ENCODE measurements at regions not wholly inside any gene's neighbourhood (a gene's known extent, or its start where the extent isn't known, plus 50 kb on each side); places are given as distances from the start of the nearest gene placed in this dataset.
A peak's percentile ranks its signal among the peaks of the same experiment; 100 is the strongest.

- no peak for FAIRE-seq
Measured at GRCh38 chr1:81569761-81570160, 231.0 kb upstream of the ADGRL2 start.

GRCh38 chr1:81563632-81564031 is 237.1 kb upstream of the ADGRL2 start:
- no peak for FAIRE-seq

GRCh38 chr1:81562934-81563333 is 237.8 kb upstream of the ADGRL2 start:
- FAIRE-seq = no peak

- FAIRE-seq = no peak
Measured at GRCh38 chr1:81560629-81561028, 240.1 kb upstream of the ADGRL2 start.

- FAIRE-seq = no peak
Measured at GRCh38 chr1:81559662-81560350, 240.9 kb upstream of the ADGRL2 start.

GRCh38 chr1:81558291-81559076 is 242.2 kb upstream of the ADGRL2 start:
- no peak for FAIRE-seq

- no peak for FAIRE-seq
Measured at GRCh38 chr1:81556968-81557367, 243.8 kb upstream of the ADGRL2 start.

DNA sequence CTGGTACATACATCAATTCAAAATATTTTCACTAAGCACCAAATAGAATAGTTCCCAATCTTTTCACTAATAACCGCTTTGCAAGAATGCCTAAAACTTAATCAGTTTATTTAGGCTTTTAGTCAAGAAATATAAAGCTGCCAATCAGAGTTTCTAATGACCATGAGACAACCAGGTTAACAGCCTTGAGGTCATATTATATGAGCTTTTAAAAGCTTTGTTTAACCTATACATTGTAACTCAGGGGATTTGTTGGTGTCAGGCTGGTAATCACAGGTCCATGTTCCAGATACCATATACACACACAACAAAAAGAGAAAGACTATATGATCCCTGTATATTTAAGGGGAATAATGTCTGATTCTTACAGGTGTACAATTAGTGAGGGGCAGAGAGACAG is 246.2 kb upstream of the ADGRL2 start:
- no peak for FAIRE-seq

DNA sequence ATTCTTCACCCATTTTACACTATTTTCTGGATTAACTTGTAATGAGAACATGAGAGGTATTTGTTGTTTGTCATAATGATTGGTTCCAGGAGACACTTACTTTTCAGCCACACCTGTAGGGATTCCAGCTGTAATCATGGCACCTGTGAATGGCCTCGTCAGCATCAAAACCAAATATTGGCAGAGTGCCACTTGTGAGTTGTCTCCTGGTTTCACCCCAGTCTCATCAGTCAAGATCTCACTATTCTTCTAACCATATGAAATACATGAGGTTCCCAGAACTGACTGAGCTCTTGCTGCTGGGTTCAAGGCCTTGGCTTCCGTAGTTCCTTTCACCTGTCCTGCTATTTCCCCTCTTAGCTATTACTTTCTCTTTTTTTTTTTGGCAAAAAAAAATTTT is 246.6 kb upstream of the ADGRL2 start:
- FAIRE-seq = no peak

GRCh38 chr1:81553503-81553902 is 247.2 kb upstream of the ADGRL2 start:
- no peak for FAIRE-seq

DNA sequence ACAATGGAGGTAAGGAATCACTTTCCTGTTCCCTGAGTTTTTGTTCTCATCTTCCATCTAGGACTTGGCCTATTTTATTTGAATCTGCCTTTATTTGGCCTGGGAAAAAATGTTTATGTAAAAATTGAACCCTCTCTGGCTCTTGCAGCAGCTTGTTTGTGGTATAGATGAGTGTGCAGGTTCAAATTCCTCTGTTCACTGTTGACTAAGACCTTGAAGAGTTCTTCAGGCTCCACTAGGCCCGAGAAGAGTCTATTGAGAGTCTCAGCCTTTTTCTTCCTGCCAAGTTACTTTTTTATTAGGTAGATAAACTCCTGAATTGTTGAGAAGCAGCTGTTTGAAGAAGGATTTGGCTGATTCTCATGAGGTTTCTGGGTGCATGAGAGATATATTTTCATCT is 248.8 kb upstream of the ADGRL2 start:
- FAIRE-seq = no peak

DNA sequence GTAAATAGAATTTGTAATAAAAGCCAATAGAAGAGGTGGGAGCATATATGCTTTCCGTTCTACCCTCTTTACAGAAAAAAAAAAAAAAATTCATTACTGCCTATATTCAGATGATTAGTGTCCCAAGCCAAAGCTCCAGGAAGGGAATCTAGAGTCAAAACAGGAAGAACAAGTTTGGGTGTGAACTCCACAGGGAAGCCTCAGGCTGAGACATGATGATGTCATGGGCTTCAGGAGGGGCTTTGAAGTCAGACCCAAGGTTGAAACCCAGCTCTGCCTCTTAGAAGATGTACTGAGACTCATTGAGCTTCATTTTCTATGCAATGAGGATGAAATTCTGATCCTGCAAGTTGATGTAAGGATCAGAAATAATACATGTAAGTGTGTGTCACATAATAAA is 250.0 kb upstream of the ADGRL2 start:
- no peak for FAIRE-seq

DNA sequence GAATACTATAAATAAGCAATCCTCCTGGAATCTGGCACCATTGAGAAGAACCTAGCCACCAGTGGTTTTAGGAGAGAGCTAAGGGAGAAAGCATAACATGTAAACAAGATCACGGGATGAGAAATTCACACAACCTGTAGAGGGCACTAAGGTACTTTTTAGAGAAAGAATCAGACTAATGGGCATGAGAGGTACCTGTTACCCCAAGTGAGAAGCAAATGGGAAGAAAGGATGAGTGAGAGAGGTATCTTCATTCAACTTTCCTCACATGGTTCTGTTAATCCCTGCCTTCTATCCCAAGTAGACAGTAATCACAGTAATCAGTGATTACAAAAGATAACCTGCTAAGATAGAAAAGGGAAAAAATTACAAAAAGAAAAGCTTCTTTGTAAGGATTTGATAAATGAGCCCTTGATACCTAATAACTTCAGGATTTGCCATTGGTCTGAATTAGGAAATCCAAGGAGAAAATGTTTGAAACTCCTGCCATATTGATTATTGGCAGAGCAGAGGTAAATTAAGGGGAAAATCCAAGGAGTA is 251.1 kb upstream of the ADGRL2 start:
- FAIRE-seq = peak; percentile 11

DNA sequence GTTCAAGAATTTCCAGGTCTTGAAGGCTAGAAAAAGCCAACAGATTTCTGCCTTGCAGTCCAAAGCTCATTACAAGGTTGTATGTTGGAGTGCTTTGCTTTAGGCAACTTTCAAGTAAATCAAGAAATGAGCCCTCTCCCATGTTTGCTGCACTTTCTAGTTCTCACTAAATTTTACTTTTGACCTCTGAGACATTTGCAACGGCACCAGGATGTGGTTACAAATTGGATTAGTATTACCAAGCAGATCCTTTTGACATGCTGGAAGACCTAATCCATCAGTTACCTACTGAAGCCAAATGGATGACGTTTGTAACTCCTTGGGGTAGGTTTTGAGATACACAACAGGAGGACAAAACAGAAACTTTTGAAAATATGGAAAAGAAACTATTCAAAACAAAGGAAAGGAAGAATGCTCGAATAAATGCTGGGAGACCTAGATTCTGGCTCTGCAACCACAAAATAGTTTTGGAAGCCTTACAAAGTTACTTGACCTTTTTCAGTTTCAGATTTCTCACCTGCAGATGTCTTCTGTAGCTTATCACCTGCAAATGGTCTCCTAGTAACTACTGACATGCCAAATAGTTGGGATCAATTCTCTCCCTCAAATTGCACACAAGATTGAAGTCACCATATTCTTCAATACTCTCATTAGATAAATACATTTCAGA is 251.7 kb upstream of the ADGRL2 start:
- FAIRE-seq = no peak

- no peak for FAIRE-seq
Measured at GRCh38 chr1:81547912-81548303, 252.8 kb upstream of the ADGRL2 start.

GRCh38 chr1:81547261-81547911 is 253.3 kb upstream of the ADGRL2 start:
- no peak for FAIRE-seq

- no peak for FAIRE-seq
Measured at GRCh38 chr1:81545734-81546133, 255.0 kb upstream of the ADGRL2 start.

DNA sequence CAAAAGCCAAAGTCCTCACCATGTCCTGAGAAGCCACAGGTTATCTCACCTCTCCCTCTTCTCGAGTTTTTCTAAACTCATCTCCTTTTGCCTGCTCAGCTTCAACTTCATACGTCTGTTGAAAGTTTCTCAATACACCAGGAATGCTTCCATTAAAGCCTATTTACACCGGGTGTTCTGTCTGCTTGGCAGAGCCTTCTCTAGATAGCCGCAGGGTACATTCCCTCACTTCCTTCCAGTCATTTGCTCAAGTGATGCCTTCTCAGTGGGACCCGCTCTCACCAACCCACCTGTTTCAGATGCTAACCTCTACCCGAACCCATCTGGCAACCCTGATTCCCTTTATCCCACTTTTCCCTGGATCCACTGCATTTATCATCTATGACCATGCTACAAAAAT is 257.0 kb upstream of the ADGRL2 start:
- FAIRE-seq = no peak

DNA sequence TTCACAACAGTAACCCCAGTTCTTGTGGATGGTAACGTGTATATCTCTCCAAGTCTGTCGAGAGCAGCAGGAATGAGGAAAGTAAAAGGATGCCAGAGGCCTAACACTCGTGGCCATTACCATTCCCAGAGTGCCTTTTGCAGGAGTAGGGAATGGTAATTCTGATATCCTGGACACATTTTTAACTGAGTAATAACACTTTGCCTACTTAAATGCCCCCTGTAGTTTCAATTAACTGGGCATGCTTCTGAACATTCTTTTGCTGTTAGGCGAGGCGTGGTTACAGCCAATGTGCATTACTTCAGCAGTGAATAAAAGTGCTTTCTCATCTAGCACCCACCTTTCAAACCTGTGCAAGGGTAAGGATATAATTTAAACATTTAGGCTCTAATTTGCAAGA is 258.5 kb upstream of the ADGRL2 start:
- FAIRE-seq = no peak

- FAIRE-seq = no peak
Measured at GRCh38 chr1:81540216-81540615, 260.5 kb upstream of the ADGRL2 start.

- no peak for FAIRE-seq
Measured at GRCh38 chr1:81529014-81529413, 271.7 kb upstream of the ADGRL2 start.

- FAIRE-seq = no peak
Measured at GRCh38 chr1:81525085-81525484, 275.6 kb upstream of the ADGRL2 start.

GRCh38 chr1:81519987-81520386 is 280.7 kb upstream of the ADGRL2 start:
- no peak for FAIRE-seq

All from A204.1 (cell line).